SK-N-SH (cell line): ENCODE measurements at regions not wholly inside any gene's neighbourhood (a gene's known extent, or its start where the extent isn't known, plus 50 kb on each side); places are given as distances from the start of the nearest gene placed in this dataset.

ENCODE experiments used
- CTCF ChIA-PET: fragments of 300-600, 350-600 bp; formaldehyde crosslinking; extraction: SDS; loops from one replicate; lab custom pipeline; 2021; lab: Yijun Ruan, JAX
- POLR2A ChIA-PET: fragments of 350-600 bp; sonication (Branson Sonifier 250); formaldehyde crosslinking; extraction: SDS; loops from one replicate; lab custom pipeline; 2020; ENCODE audit warnings: antibody characterized with exemption, inconsistent platforms; lab: Yijun Ruan, JAX
- DNase-seq: peaks from one replicate; pipeline ENCODE4 v3.0.0; 2012
- H2AFZ ChIP-seq: fragments of 200-600 bp; sonication (generic); 2 replicates; pipeline ENCODE4 v1.8.1; 2016; ENCODE audit warnings: antibody characterized with exemption, mild to moderate bottlenecking, low read depth
- H3F3A ChIP-seq: fragments of 200-600 bp; sonication (generic); replicated peaks from 2 replicates; pipeline ENCODE3; 2016; ENCODE audit warnings: antibody characterized with exemption, mild to moderate bottlenecking; ENCODE audit not compliant: insufficient read depth
- H3K27ac ChIP-seq, 2 experiments: fragments of 200-500 bp in 1 of 2; fragments of 200-600 bp in 1 of 2; sonication (Bioruptor generic) in 1 of 2; sonication (generic), shearing (Covaris generic) in 1 of 2; 2 replicates each; pipeline versions ENCODE4 v1.5.1 to v1.6.1; 2014 to 2016; ENCODE audit warnings: low read depth in 2 of 2, inconsistent platforms in 1 of 2, low read length in 1 of 2, mild to moderate bottlenecking in 1 of 2, mixed read lengths in 1 of 2
- H3K27me3 ChIP-seq: fragments of 200-600 bp; sonication (generic), shearing (Covaris generic); 2 replicates; pipeline ENCODE4 v1.6.1; 2016; ENCODE audit warnings: mixed run types; ENCODE audit not compliant: insufficient read depth
- H3K36me3 ChIP-seq, 2 experiments: fragments of 200-500 bp in 1 of 2; fragments of 200-600 bp in 1 of 2; sonication (Bioruptor generic) in 1 of 2; sonication (generic) in 1 of 2; replicated peaks in 1 of 2; 2 replicates each; pipeline versions ENCODE3 to v1.5.1; 2014 to 2016; ENCODE audit warnings: low read length in 1 of 2, mild to moderate bottlenecking in 1 of 2; ENCODE audit not compliant: insufficient read depth in 2 of 2, control insufficient read depth in 1 of 2
- H3K4me1 ChIP-seq, 2 experiments: fragments of 200-500 bp in 1 of 2; fragments of 200-600 bp in 1 of 2; sonication (Bioruptor generic) in 1 of 2; sonication (generic), shearing (Covaris generic) in 1 of 2; 2 replicates each; pipeline versions ENCODE4 v1.5.1 to v1.6.1; 2014 to 2016; ENCODE audit warnings: low read depth in 1 of 2, low read length in 1 of 2, mixed run types in 1 of 2; ENCODE audit not compliant: insufficient read depth in 2 of 2, control insufficient read depth in 1 of 2
- H3K4me2 ChIP-seq: fragments of 200-600 bp; sonication (generic), shearing (Covaris generic); 2 replicates; pipeline ENCODE4 v1.6.1; 2017; ENCODE audit warnings: mixed run types
- H3K4me3 ChIP-seq, 2 experiments: fragments of 200-500 bp in 1 of 2; fragments of 200-600 bp in 1 of 2; sonication (Bioruptor generic) in 1 of 2; sonication (generic), shearing (Covaris generic) in 1 of 2; 2 replicates each; pipeline versions ENCODE4 v1.5.1 to v1.8.1; 2014 to 2016; ENCODE audit warnings: low read depth in 2 of 2, inconsistent platforms in 1 of 2, low read length in 1 of 2, mild to moderate bottlenecking in 1 of 2, mixed read lengths in 1 of 2, moderate library complexity in 1 of 2
- H3K79me2 ChIP-seq: fragments of 200-600 bp; sonication (generic); 2 replicates; pipeline ENCODE4 v1.8.1; 2017; ENCODE audit warnings: mild to moderate bottlenecking; ENCODE audit not compliant: insufficient read depth
- H3K9ac ChIP-seq: fragments of 200-600 bp; sonication (generic); 2 replicates; pipeline ENCODE4 v1.6.1; 2017; ENCODE audit warnings: mixed run types
- H3K9me2 ChIP-seq: fragments of 200-600 bp; sonication (generic); 2 replicates; pipeline ENCODE4 v1.6.1; 2017; ENCODE audit warnings: mixed run types
- H3K9me3 ChIP-seq: fragments of 200-600 bp; sonication (generic); 2 replicates; pipeline ENCODE4 v1.6.1; 2017; ENCODE audit warnings: mixed run types, mild to moderate bottlenecking, moderate library complexity
- H4K20me1 ChIP-seq: fragments of 200-600 bp; sonication (generic); 2 replicates; pipeline ENCODE4 v1.6.1; 2017; ENCODE audit warnings: mild to moderate bottlenecking, mixed run types; ENCODE audit not compliant: insufficient read depth
- CHD2 ChIP-seq: fragments of 150-350 bp; IDR thresholded peaks from 2 replicates; pipeline ENCODE4 v1.6.1; 2018; ENCODE audit warnings: low read length; ENCODE audit not compliant: partially characterized antibody
- EP300 ChIP-seq, 2 experiments: IDR thresholded peaks; 2 replicates each; pipeline versions ENCODE4 v1.4.0 to v1.6.1; 2012; ENCODE audit warnings: borderline replicate concordance in 1 of 2, low read depth in 1 of 2, low read length in 1 of 2
- FOXJ3 ChIP-seq: sonication (generic); formaldehyde crosslinking; IDR thresholded peaks from 2 replicates; pipeline ENCODE4 v1.5.1; 2020; ENCODE audit warnings: mild to moderate bottlenecking, missing genetic modification reagents
- GATA2 ChIP-seq: sonication (generic); formaldehyde crosslinking; IDR thresholded peaks from 2 replicates; pipeline ENCODE4 v1.5.0; 2020; ENCODE audit warnings: mild to moderate bottlenecking, missing genetic modification reagents
- NFIC ChIP-seq: IDR thresholded peaks from 2 replicates; pipeline ENCODE4 v1.4.0; 2012; ENCODE audit warnings: borderline replicate concordance
- RAD21 ChIP-seq: IDR thresholded peaks from 2 replicates; pipeline ENCODE4 v1.6.1; 2012; ENCODE audit warnings: mild to moderate bottlenecking, low read length
- RCOR1 ChIP-seq: fragments of 150-350 bp; IDR thresholded peaks from 2 replicates; pipeline ENCODE4 v1.6.1; 2017; ENCODE audit warnings: antibody characterized with exemption, low read length
- RFX5 ChIP-seq: IDR thresholded peaks from 2 replicates; pipeline ENCODE4 v1.6.1; 2012; ENCODE audit warnings: mild to moderate bottlenecking, improper control_type of control experiment, low read length
- RXRA ChIP-seq: IDR thresholded peaks from 2 replicates; pipeline ENCODE4 v1.4.0; 2012; ENCODE audit warnings: low read depth, mild to moderate bottlenecking, borderline replicate concordance
- SIN3A ChIP-seq: IDR thresholded peaks from 2 replicates; pipeline ENCODE4 v1.6.1; 2012; ENCODE audit warnings: low read depth, mild to moderate bottlenecking, low read length, moderate library complexity, borderline replicate concordance
- SMC3 ChIP-seq: IDR thresholded peaks from 2 replicates; pipeline ENCODE4 v1.6.1; 2012; ENCODE audit warnings: low read depth, low read length, improper control_type of control experiment
- TAF1 ChIP-seq: IDR thresholded peaks from 2 replicates; pipeline ENCODE4 v1.6.1; 2012; ENCODE audit warnings: low read depth, mild to moderate bottlenecking, low read length, moderate library complexity, borderline replicate concordance
- TCF12 ChIP-seq: IDR thresholded peaks from 2 replicates; pipeline ENCODE4 v1.4.0; 2012
- WGBS: methylation state at CpG from one replicate; pipeline ENCODE4 v1.1.6; 2017; ENCODE audit warnings: low lambda C conversion rate; 5-methylcytosine and 5-hydroxymethylcytosine counted together
- TF ChIP-seq, protein P1 (sequence below): fragments of 200-600 bp; sonication (generic); IDR thresholded peaks from 2 replicates; pipeline ENCODE4 v1.6.1; 2017; ENCODE audit warnings: antibody characterized with exemption, mild to moderate bottlenecking, moderate library complexity
- TF ChIP-seq, protein P2 (sequence below): IDR thresholded peaks from 2 replicates; pipeline ENCODE4 v1.4.0; 2012; ENCODE audit warnings: low read depth
- TF ChIP-seq, protein P3 (sequence below): IDR thresholded peaks from 2 replicates; pipeline ENCODE4 v1.4.0; 2012; ENCODE audit warnings: low read depth, borderline replicate concordance

- WGBS, result 78% methylated on average over 6 of the region's 6 CpGs
- no peaks in the 10 kb centered on the region for H3K27me3 ChIP-seq
- ChIA-PET POLR2A (no interaction called here), CTCF (interaction anchor here (0.9 to 2.3 kb wide), 2 partner anchors 58 to 131 kb away, joined by 3 to 9 read pairs; no protein-coding TSS in a partner anchor)
- TF ChIP-seq, protein P1, sequence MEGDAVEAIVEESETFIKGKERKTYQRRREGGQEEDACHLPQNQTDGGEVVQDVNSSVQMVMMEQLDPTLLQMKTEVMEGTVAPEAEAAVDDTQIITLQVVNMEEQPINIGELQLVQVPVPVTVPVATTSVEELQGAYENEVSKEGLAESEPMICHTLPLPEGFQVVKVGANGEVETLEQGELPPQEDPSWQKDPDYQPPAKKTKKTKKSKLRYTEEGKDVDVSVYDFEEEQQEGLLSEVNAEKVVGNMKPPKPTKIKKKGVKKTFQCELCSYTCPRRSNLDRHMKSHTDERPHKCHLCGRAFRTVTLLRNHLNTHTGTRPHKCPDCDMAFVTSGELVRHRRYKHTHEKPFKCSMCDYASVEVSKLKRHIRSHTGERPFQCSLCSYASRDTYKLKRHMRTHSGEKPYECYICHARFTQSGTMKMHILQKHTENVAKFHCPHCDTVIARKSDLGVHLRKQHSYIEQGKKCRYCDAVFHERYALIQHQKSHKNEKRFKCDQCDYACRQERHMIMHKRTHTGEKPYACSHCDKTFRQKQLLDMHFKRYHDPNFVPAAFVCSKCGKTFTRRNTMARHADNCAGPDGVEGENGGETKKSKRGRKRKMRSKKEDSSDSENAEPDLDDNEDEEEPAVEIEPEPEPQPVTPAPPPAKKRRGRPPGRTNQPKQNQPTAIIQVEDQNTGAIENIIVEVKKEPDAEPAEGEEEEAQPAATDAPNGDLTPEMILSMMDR, result no peak
- TF ChIP-seq, protein P2, sequence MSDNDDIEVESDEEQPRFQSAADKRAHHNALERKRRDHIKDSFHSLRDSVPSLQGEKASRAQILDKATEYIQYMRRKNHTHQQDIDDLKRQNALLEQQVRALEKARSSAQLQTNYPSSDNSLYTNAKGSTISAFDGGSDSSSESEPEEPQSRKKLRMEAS, result no peak
- no peak for TF ChIP-seq RXRA
- H3K4me1 ChIP-seq, result peaks cover 23 to 94% of the 10 kb centered on the region in 2 experiments
- H3F3A ChIP-seq, result peaks cover 6% of the 10 kb centered on the region
- H3K9ac ChIP-seq, result no peak overlapping the region
- H4K20me1 ChIP-seq, result no peaks in the 10 kb centered on the region
- no peaks in the 10 kb centered on the region for H3K9me3 ChIP-seq
- no peaks in the 10 kb centered on the region for H3K36me3 ChIP-seq
- no peaks in the 10 kb centered on the region for H3K79me2 ChIP-seq
- no peak overlapping the region for H3K4me2 ChIP-seq
- no peak overlapping the region for H2AFZ ChIP-seq
- H3K4me3 ChIP-seq, result no peak overlapping the region
- H3K9me2 ChIP-seq, result no peaks in the 10 kb centered on the region
- H3K27ac ChIP-seq, result peak overlapping the region in 1 of 2 experiments; percentile 95; a peak in 2 of 4 replicates
- no peak for DNase-seq
These were observed 103.7 kb upstream of the TLE3 start for GRCh38 chr15:70201425-70201775.

- Histone ChIP-seq H3K4me2 (no peak overlapping the region), H3K9me3 (no peaks in the 10 kb centered on the region), H3K4me1 (peaks cover 29 to 95% of the 10 kb centered on the region in 2 experiments), H3K36me3 (no peaks in the 10 kb centered on the region), H3K79me2 (no peaks in the 10 kb centered on the region), H2AFZ (no peak overlapping the region), H3F3A (peaks cover 6% of the 10 kb centered on the region), H3K27me3 (no peaks in the 10 kb centered on the region), H3K27ac (peak overlapping the region in 1 of 2 experiments; percentile 95; a peak in 2 of 4 replicates), H3K9ac (no peak overlapping the region), H3K9me2 (no peaks in the 10 kb centered on the region), H4K20me1 (no peaks in the 10 kb centered on the region), H3K4me3 (no peak overlapping the region)
- ChIA-PET CTCF (interaction anchor here (0.8 to 3.3 kb wide), 11 partner anchors 10 to 723 kb away, joined by 3 to 16 read pairs (median 4); no protein-coding TSS in a partner anchor), POLR2A (interaction anchor here (0.6 to 1.7 kb wide), 5 partner anchors 30 to 748 kb away, joined by 3 to 5 read pairs (median 3); partner anchors contain the start of genes RPLP1 and TLE3)
- peak; percentile 80 for DNase-seq
- no peak for TF ChIP-seq SIN3A
- 0 out of 2 replicates have a peak, but pooled peaks have one; percentile 52 for TF ChIP-seq RFX5
- TF ChIP-seq TAF1, result no peak
- TF ChIP-seq CHD2, result peak; percentile 44
- peak in 1 of 2 experiments; percentile 95; a peak in 2 of 4 replicates for TF ChIP-seq EP300 (IDR thresholded peaks at IDR 0.05; ENCODE audit: borderline replicate concordance in 1 of 2, low read depth in 1 of 2, low read length in 1 of 2)
- TF ChIP-seq, protein P3, sequence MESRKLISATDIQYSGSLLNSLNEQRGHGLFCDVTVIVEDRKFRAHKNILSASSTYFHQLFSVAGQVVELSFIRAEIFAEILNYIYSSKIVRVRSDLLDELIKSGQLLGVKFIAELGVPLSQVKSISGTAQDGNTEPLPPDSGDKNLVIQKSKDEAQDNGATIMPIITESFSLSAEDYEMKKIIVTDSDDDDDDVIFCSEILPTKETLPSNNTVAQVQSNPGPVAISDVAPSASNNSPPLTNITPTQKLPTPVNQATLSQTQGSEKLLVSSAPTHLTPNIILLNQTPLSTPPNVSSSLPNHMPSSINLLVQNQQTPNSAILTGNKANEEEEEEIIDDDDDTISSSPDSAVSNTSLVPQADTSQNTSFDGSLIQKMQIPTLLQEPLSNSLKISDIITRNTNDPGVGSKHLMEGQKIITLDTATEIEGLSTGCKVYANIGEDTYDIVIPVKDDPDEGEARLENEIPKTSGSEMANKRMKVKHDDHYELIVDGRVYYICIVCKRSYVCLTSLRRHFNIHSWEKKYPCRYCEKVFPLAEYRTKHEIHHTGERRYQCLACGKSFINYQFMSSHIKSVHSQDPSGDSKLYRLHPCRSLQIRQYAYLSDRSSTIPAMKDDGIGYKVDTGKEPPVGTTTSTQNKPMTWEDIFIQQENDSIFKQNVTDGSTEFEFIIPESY, result no peak
- no peak for TF ChIP-seq NFIC
- peak; percentile 70; the same call in 1 of the 2 replicates for TF ChIP-seq RCOR1
- 0 out of 2 replicates have a peak, but pooled peaks have one; percentile 2 for TF ChIP-seq SMC3
- TF ChIP-seq TCF12, result peak; percentile 38
- peak; percentile 99 for TF ChIP-seq GATA2
- TF ChIP-seq RAD21, result peak; percentile 24; the same call in 1 of the 2 replicates
- peak; percentile 93 for TF ChIP-seq FOXJ3 (CRISPR knock-in tag)
- WGBS, result 74% methylated on average over 22 of the region's 23 CpGs
These were observed 103.1 kb upstream of the TLE3 start for GRCh38 chr15:70200511-70201424.
